HepG2 (cell line): ENCODE measurements at regions not wholly inside any gene's neighbourhood (a gene's known extent, or its start where the extent isn't known, plus 50 kb on each side); places are given as distances from the start of the nearest gene placed in this dataset.

Source experiments
- ATAC-seq: fragments of 200-7000 bp; cut with Tn5 transposase; 3 replicates; pipeline ENCODE4 v1.9.1; 2020; ENCODE audit warnings: mild to moderate bottlenecking, moderate library complexity
- BruUV-seq: library from RNA; stranded (reverse); fragments of 400-500 nt; replicated peaks from 2 replicates; lab custom pipeline; 2021; lab: Mats Ljungman, UMichigan
- CTCF ChIA-PET: fragments of 300-600 bp; formaldehyde crosslinking; extraction: SDS; loops from one replicate; lab custom pipeline; 2021; ENCODE audit warnings: low total read pairs, inconsistent platforms, low intra/inter-chr PET ratio; lab: Yijun Ruan, JAX
- POLR2A ChIA-PET: fragments of 350-600 bp; sonication (Branson Sonifier 250); formaldehyde crosslinking; loops from one replicate; lab custom pipeline; 2020; ENCODE audit warnings: antibody characterized with exemption, inconsistent platforms; lab: Yijun Ruan, JAX
- DNase-seq: peaks from one replicate; pipeline ENCODE4 v3.0.0-alpha.2; 2015; ENCODE audit warnings: low spot score
- FAIRE-seq: peaks from 3 replicates; lab custom pipeline; 2011; peaks lifted over from hg19 to GRCh38; lab: Jason Lieb, UNC
- H2AFZ ChIP-seq: one replicate; pipeline ENCODE4 v1.6.1; 2011; ENCODE audit warnings: low read length, inconsistent platforms
- H3K27ac ChIP-seq: fragments of 300-600 bp; 3 replicates; pipeline ENCODE4 v1.8.0; 2011; ENCODE audit warnings: mixed run types, mild to moderate bottlenecking, mixed read lengths, low read length, inconsistent platforms; ENCODE audit not compliant: insufficient read depth; ENCODE audit errors: extremely low read length
- H3K27me3 ChIP-seq, 2 experiments: fragments of 200-600 bp in 1 of 2; 2 replicates in 1 of 2; 3 replicates in 1 of 2; pipeline versions ENCODE4 v1.6.0 to v1.8.0; 2011; ENCODE audit warnings: low read length in 2 of 2, mild to moderate bottlenecking in 2 of 2, moderate library complexity in 2 of 2, inconsistent platforms in 1 of 2; ENCODE audit not compliant: insufficient read depth in 2 of 2, control insufficient read depth in 1 of 2
- H3K36me3 ChIP-seq, 2 experiments: fragments of 200-600 bp in 1 of 2; replicated peaks in 1 of 2; 2 replicates in 1 of 2; 3 replicates in 1 of 2; pipeline versions ENCODE4 v1.5.1 to v1.8.0; 2011; ENCODE audit warnings: low read length in 2 of 2, inconsistent platforms in 1 of 2; ENCODE audit not compliant: insufficient read depth in 2 of 2, control insufficient read depth in 1 of 2
- H3K4me1 ChIP-seq: 2 replicates; pipeline ENCODE4 v1.5.1; 2012; ENCODE audit warnings: low read length, inconsistent platforms; ENCODE audit not compliant: insufficient read depth
- H3K4me2 ChIP-seq: 2 replicates; pipeline ENCODE4 v1.6.0; 2011; ENCODE audit warnings: low read depth, low read length, inconsistent platforms
- H3K4me3 ChIP-seq, 3 experiments: fragments of 200-600 bp in 1 of 3; sonication (generic), shearing (Covaris generic) in 1 of 3; replicated peaks in 1 of 3; 2 replicates each; pipeline ENCODE4 v1.5.1; 2011 to 2016; ENCODE audit warnings: low read length in 3 of 3, inconsistent platforms in 2 of 3, low read depth in 2 of 3, mild to moderate bottlenecking in 2 of 3, control low read depth in 1 of 3, mixed read lengths in 1 of 3; ENCODE audit not compliant: insufficient read depth in 1 of 3
- H3K79me2 ChIP-seq: one replicate; pipeline ENCODE4 v1.6.1; 2011; ENCODE audit warnings: low read length, inconsistent platforms; ENCODE audit not compliant: insufficient read depth
- H3K9ac ChIP-seq: 2 replicates; pipeline ENCODE4 v1.6.0; 2011; ENCODE audit warnings: mild to moderate bottlenecking, low read depth, low read length, inconsistent platforms; ENCODE audit not compliant: insufficient read depth
- H3K9me3 ChIP-seq: 2 replicates; pipeline ENCODE4 v1.5.1; 2012; ENCODE audit warnings: mild to moderate bottlenecking, low read length
- H4K20me1 ChIP-seq: 2 replicates; pipeline ENCODE4 v1.6.0; 2011; ENCODE audit warnings: inconsistent platforms, mild to moderate bottlenecking, low read length, moderate library complexity; ENCODE audit not compliant: insufficient read depth
- CREB3 ChIP-seq: sonication (generic); formaldehyde crosslinking; IDR thresholded peaks from 2 replicates; pipeline ENCODE4 v1.5.0; 2020; ENCODE audit warnings: missing genetic modification reagents
- FOXC1 ChIP-seq: sonication (generic); formaldehyde crosslinking; IDR thresholded peaks from 2 replicates; pipeline ENCODE4 v1.8.0; 2022; ENCODE audit warnings: mild to moderate bottlenecking, missing genetic modification reagents, borderline replicate concordance
- MXD4 ChIP-seq: IDR thresholded peaks from 2 replicates; pipeline ENCODE4 v1.6.1; 2016; ENCODE audit warnings: mild to moderate bottlenecking, missing biosample characterization, missing genetic modification reagents
- PRDM4 ChIP-seq: sonication (generic); formaldehyde crosslinking; IDR thresholded peaks from 2 replicates; pipeline ENCODE4 v1.9.0; 2021; ENCODE audit warnings: missing genetic modification reagents, borderline replicate concordance
- RBAK ChIP-seq: sonication (generic); formaldehyde crosslinking; IDR thresholded peaks from 2 replicates; pipeline ENCODE4 v1.5.1; 2020; ENCODE audit warnings: mild to moderate bottlenecking, missing genetic modification reagents
- SIN3B ChIP-seq: fragments of 150-350 bp; IDR thresholded peaks from 2 replicates; pipeline ENCODE4 v1.6.1; 2014; ENCODE audit warnings: low read length
- SMARCE1 ChIP-seq: fragments of 450-650 bp; IDR thresholded peaks from 2 replicates; pipeline ENCODE4 v1.6.1; 2017; ENCODE audit warnings: borderline replicate concordance
- TRIM24 ChIP-seq: sonication (generic); formaldehyde crosslinking; IDR thresholded peaks from 2 replicates; pipeline ENCODE4 v1.8.0; 2022; ENCODE audit warnings: mild to moderate bottlenecking, missing genetic modification reagents
- ZBTB38 ChIP-seq: sonication (generic); formaldehyde crosslinking; IDR thresholded peaks from 2 replicates; pipeline ENCODE4 v1.5.1; 2020; ENCODE audit warnings: mild to moderate bottlenecking, missing genetic modification reagents
- ZKSCAN5 ChIP-seq: sonication (generic); formaldehyde crosslinking; IDR thresholded peaks from 2 replicates; pipeline ENCODE4 v1.5.1; 2020; ENCODE audit warnings: mild to moderate bottlenecking, missing genetic modification reagents
- ZNF205 ChIP-seq: IDR thresholded peaks from 2 replicates; pipeline ENCODE4 v1.6.1; 2018; ENCODE audit warnings: missing biosample characterization, missing genetic modification reagents
- ZNF597 ChIP-seq: sonication (generic); formaldehyde crosslinking; IDR thresholded peaks from 2 replicates; pipeline ENCODE4 v1.5.0; 2020; ENCODE audit warnings: missing genetic modification reagents
- WGBS: methylation state at CpG from one replicate; pipeline ENCODE4 v1.1.6; 2017; ENCODE audit warnings: low lambda C conversion rate; 5-methylcytosine and 5-hydroxymethylcytosine counted together
- in situ Hi-C: cut with HindIII; loops from 2 replicates; pipeline ENCODE4 v1.10.0; 2017; ENCODE audit warnings: low pct_unique_long_range_greater_than_20kb; ENCODE audit not compliant: extremely low pct_ligation_motif_present
- intact Hi-C: fragments of 100-400 bp; cut with micrococcal nuclease; formaldehyde crosslinking; loops from one replicate; pipeline ENCODE4 v1.10.0; 2022; ENCODE audit not compliant: unreplicated experiment
- TF ChIP-seq, protein P1 (sequence below): sonication (generic); formaldehyde crosslinking; IDR thresholded peaks from 2 replicates; pipeline ENCODE4 v1.9.0; 2021; ENCODE audit warnings: missing genetic modification reagents, borderline replicate concordance

DNA sequence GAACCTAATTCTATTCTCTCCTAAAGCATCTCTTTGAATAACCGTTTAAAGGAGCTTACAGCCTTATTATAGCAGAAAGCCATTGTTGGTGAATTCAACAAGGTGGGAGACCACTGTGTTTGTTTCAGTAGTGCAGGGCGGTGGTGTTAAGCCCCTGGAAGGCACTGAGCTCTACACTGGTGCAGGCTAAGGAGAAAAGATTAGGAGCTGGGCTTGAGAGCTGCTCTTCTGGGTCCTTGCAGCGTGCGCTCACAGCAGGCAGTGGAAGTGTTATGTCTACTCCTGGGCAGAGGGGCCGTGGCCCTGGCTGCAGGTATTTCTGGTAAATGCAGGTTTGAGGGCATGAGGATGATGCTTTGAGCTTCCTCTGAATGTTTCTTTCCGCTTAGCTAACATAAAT, 361.2 kb downstream of the RNF144B start:
- Histone ChIP-seq H2AFZ (no peak overlapping the region), H4K20me1 (no peaks in the 10 kb centered on the region), H3K4me3 (no peak overlapping the region), H3K79me2 (no peaks in the 10 kb centered on the region), H3K9me3 (no peaks in the 10 kb centered on the region), H3K4me1 (no peaks in the 10 kb centered on the region), H3K4me2 (no peak overlapping the region), H3K36me3 (no peaks in the 10 kb centered on the region), H3K9ac (no peak overlapping the region), H3K27ac (no peak overlapping the region), H3K27me3 (no peaks in the 10 kb centered on the region; a peak in 1 of 5 replicates)
- no peak for DNase-seq
- in situ Hi-C loops = no loop called here
- WGBS = 11% methylated on average over 6 of the region's 6 CpGs
- no peak for FAIRE-seq
- ChIA-PET POLR2A (no interaction called here), CTCF (no interaction called here)
- BruUV-seq = no TSS peak
- no peak for ATAC-seq
- intact Hi-C loops = no loop called here
- no peak for TF ChIP-seq FOXC1
- TF ChIP-seq, protein P1, sequence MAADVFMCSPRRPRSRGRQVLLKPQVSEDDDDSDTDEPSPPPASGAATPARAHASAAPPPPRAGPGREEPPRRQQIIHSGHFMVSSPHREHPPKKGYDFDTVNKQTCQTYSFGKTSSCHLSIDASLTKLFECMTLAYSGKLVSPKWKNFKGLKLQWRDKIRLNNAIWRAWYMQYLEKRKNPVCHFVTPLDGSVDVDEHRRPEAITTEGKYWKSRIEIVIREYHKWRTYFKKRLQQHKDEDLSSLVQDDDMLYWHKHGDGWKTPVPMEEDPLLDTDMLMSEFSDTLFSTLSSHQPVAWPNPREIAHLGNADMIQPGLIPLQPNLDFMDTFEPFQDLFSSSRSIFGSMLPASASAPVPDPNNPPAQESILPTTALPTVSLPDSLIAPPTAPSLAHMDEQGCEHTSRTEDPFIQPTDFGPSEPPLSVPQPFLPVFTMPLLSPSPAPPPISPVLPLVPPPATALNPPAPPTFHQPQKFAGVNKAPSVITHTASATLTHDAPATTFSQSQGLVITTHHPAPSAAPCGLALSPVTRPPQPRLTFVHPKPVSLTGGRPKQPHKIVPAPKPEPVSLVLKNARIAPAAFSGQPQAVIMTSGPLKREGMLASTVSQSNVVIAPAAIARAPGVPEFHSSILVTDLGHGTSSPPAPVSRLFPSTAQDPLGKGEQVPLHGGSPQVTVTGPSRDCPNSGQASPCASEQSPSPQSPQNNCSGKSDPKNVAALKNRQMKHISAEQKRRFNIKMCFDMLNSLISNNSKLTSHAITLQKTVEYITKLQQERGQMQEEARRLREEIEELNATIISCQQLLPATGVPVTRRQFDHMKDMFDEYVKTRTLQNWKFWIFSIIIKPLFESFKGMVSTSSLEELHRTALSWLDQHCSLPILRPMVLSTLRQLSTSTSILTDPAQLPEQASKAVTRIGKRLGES (CRISPR knock-in tag) = no peak
- TF ChIP-seq ZNF597 = no peak
- no peak for TF ChIP-seq ZKSCAN5 (CRISPR knock-in tag)
- no peak for TF ChIP-seq PRDM4 (CRISPR knock-in tag)
- TF ChIP-seq TRIM24 (CRISPR knock-in tag) = no peak
- TF ChIP-seq SIN3B = no peak
- no peak for TF ChIP-seq MXD4
- TF ChIP-seq SMARCE1 = no peak
- no peak for TF ChIP-seq ZBTB38
- no peak for TF ChIP-seq RBAK (CRISPR knock-in tag)
- no peak for TF ChIP-seq ZNF205 (CRISPR knock-in tag)
- no peak for TF ChIP-seq CREB3
